Type B pancreatic cell (in vitro differentiated cells): ENCODE measurements at regions not wholly inside any gene's neighbourhood (a gene's known extent, or its start where the extent isn't known, plus 50 kb on each side); places are given as distances from the start of the nearest gene placed in this dataset.

Source experiments
- DNase-seq: peaks from one replicate; pipeline ENCODE4 v3.0.0; 2021; ENCODE audit warnings: mixed read lengths; ENCODE audit not compliant: unreplicated experiment; ENCODE audit errors: extremely low spot score
- H3K27ac Mint-ChIP-seq: 2 replicates; pipeline ENCODE4 v1.8.0; 2021; ENCODE audit warnings: mild to moderate bottlenecking, mixed read lengths
- H3K27me3 Mint-ChIP-seq: 2 replicates; pipeline ENCODE4 v1.8.0; 2021; ENCODE audit warnings: mixed read lengths
- H3K36me3 Mint-ChIP-seq: 2 replicates; pipeline ENCODE4 v1.8.0; 2021; ENCODE audit warnings: mixed read lengths
- H3K4me1 Mint-ChIP-seq: one replicate; pipeline ENCODE4 v1.8.0; 2021; ENCODE audit warnings: mixed read lengths; ENCODE audit not compliant: unreplicated experiment
- H3K4me3 Mint-ChIP-seq: 2 replicates; pipeline ENCODE4 v1.8.0; 2021; ENCODE audit warnings: mild to moderate bottlenecking, mixed read lengths
- H3K9me3 Mint-ChIP-seq: 2 replicates; pipeline ENCODE4 v1.8.0; 2021; ENCODE audit warnings: mixed read lengths
- TF ChIP-seq, protein P1 (sequence below): fragments of 200-600 bp; sonication (generic); conservative IDR thresholded peaks from 2 replicates; pipeline ENCODE4 v1.5.0; 2021; ENCODE audit warnings: antibody characterized with exemption, mild to moderate bottlenecking

DNA sequence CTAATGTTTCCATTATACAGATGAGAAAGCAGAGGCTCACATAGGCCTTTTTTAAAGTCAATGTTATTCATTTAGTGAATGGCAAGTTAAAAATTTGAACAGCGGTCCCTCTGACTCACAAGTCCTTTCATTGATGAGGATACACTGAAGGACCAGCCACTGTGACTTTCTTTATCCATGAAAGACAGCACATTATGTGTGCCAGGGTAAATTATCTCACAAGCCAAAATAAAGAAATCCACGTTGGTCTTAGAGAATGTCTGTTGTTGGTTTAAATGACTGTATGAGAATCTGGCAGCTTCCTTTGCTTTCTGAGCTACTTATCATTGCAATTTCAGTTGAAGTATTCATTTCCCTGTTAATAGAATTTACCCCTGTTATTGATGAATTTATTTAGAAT is 485.1 kb downstream of the TBL1XR1 start:
- Mint-ChIP-seq H3K27me3 (no peaks in the 10 kb centered on the region), H3K9me3 (no peaks in the 10 kb centered on the region), H3K4me1 (no peaks in the 10 kb centered on the region), H3K36me3 (no peaks in the 10 kb centered on the region), H3K27ac (no peak overlapping the region), H3K4me3 (no peak overlapping the region)
- no peak for DNase-seq
- TF ChIP-seq, protein P1, sequence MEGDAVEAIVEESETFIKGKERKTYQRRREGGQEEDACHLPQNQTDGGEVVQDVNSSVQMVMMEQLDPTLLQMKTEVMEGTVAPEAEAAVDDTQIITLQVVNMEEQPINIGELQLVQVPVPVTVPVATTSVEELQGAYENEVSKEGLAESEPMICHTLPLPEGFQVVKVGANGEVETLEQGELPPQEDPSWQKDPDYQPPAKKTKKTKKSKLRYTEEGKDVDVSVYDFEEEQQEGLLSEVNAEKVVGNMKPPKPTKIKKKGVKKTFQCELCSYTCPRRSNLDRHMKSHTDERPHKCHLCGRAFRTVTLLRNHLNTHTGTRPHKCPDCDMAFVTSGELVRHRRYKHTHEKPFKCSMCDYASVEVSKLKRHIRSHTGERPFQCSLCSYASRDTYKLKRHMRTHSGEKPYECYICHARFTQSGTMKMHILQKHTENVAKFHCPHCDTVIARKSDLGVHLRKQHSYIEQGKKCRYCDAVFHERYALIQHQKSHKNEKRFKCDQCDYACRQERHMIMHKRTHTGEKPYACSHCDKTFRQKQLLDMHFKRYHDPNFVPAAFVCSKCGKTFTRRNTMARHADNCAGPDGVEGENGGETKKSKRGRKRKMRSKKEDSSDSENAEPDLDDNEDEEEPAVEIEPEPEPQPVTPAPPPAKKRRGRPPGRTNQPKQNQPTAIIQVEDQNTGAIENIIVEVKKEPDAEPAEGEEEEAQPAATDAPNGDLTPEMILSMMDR, result no peak

GRCh38 chr3:176699288-176699687 is 498.0 kb downstream of the TBL1XR1 start:
- Mint-ChIP-seq H3K27me3 (no peaks in the 10 kb centered on the region), H3K9me3 (peaks cover 2% of the 10 kb centered on the region), H3K36me3 (no peaks in the 10 kb centered on the region), H3K4me1 (peaks cover 23% of the 10 kb centered on the region), H3K4me3 (no peak overlapping the region), H3K27ac (no peak overlapping the region)
- TF ChIP-seq, protein P1, result no peak
- no peak for DNase-seq

GRCh38 chr3:176697284-176697889 is 499.9 kb downstream of the TBL1XR1 start:
- H3K27ac Mint-ChIP-seq, result no peak overlapping the region
- peak overlapping the region; percentile 42 for H3K4me3 Mint-ChIP-seq

GRCh38 chr3:176696816-176697215 is 500.5 kb downstream of the TBL1XR1 start:
- Mint-ChIP-seq H3K27me3 (no peaks in the 10 kb centered on the region), H3K27ac (no peak overlapping the region), H3K4me3 (peak overlapping the region; percentile 42), H3K4me1 (peaks cover 33% of the 10 kb centered on the region), H3K9me3 (no peaks in the 10 kb centered on the region), H3K36me3 (no peaks in the 10 kb centered on the region)
- no peak for DNase-seq
- TF ChIP-seq, protein P1, result no peak

More at GRCh38 chr3:176697284-176697889, 499.9 kb downstream of the TBL1XR1 start:
- TF ChIP-seq, protein P1, result no peak
- H3K27me3 Mint-ChIP-seq, result no peaks in the 10 kb centered on the region
- no peaks in the 10 kb centered on the region for H3K36me3 Mint-ChIP-seq
- DNase-seq, result no peak
- peaks cover 27% of the 10 kb centered on the region for H3K4me1 Mint-ChIP-seq
- no peaks in the 10 kb centered on the region for H3K9me3 Mint-ChIP-seq

DNA sequence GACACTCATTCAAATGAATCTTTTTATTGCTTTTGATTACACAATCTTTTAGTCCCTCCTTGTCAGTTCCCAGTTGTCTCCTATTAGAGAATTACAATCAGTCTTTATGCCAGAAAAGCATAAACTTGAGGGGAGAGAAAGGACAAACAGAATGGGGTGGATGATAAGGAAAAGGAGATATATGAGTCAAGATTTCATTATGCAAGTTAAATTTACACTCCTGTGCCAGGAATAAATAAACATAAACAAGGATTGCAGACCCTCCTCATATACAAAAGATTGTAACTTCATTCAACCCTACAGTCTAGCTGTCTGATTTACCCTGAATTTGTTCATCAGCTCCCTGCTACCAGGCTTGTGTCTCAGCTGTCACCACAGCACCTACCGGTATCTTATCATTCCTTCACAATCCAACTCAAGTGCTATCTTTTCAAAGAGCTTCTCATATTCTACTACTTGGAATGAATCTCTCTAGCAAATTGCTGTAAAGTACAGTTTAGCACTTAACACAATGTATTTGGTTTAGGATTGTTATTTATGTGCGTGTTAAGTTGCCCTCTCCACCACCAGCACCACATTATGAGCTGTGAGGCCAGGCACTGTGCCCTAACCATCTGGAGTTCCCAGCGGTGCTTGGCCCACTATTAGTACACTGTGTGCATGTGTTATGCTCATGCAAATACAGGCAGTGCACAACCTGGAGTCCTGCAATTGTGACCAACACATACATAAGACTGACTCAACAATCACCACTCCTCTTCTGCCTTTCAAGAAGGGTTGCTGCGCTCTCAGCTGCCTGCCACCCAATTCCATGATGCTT is 504.1 kb downstream of the TBL1XR1 start:
- H3K4me1 Mint-ChIP-seq, result peaks cover 27% of the 10 kb centered on the region
- H3K36me3 Mint-ChIP-seq, result no peaks in the 10 kb centered on the region
- TF ChIP-seq, protein P1, result no peak
- no peak for DNase-seq
- H3K9me3 Mint-ChIP-seq, result no peaks in the 10 kb centered on the region
- no peaks in the 10 kb centered on the region for H3K27me3 Mint-ChIP-seq
- H3K4me3 Mint-ChIP-seq, result no peak overlapping the region
- H3K27ac Mint-ChIP-seq, result no peak overlapping the region
